HCT116 (cell line): ENCODE measurements at regions not wholly inside any gene's neighbourhood (a gene's known extent, or its start where the extent isn't known, plus 50 kb on each side); places are given as distances from the start of the nearest gene placed in this dataset.

Experiments used
- ATAC-seq: fragments of 200-7000 bp; cut with Tn5 transposase; 2 replicates; pipeline ENCODE4 v1.9.1; 2020; ENCODE audit warnings: mild to moderate bottlenecking, moderate library complexity
- BruUV-seq: library from RNA; stranded (reverse); fragments of 400-500 nt; replicated peaks from 2 replicates; lab custom pipeline; 2021; lab: Mats Ljungman, UMichigan
- CTCF ChIA-PET: fragments of 300-600 bp; sonication (Branson Sonifier 250); formaldehyde crosslinking; loops from one replicate; lab custom pipeline; 2021; ENCODE audit warnings: antibody characterized with exemption; lab: Charles Lee
- POLR2A ChIA-PET: fragments of 300-600, 350-600 bp; sonication (Branson Sonifier 250); formaldehyde crosslinking; loops from one replicate; lab custom pipeline; 2021; ENCODE audit warnings: antibody characterized with exemption; lab: Charles Lee
- RAD21 ChIA-PET, 2 experiments: fragments of 300-600 bp; sonication (Branson Sonifier 250); formaldehyde crosslinking; loops; one replicate each; lab custom pipeline; 2023; ENCODE audit warnings: low total read pairs in 2 of 2; ENCODE audit not compliant: uncharacterized antibody in 2 of 2, unreplicated experiment in 2 of 2, low non-redundant PET in 1 of 2; lab: Charles Lee
- DNase-seq: peaks from one replicate; pipeline ENCODE4 v3.0.0-alpha.2; 2010; ENCODE audit warnings: low read depth, low spot score
- H2AFZ ChIP-seq: fragments of 200-600 bp; shearing (Covaris generic), sonication (generic); 2 replicates; pipeline ENCODE4 v1.6.1; 2017; ENCODE audit warnings: low read depth, mixed run types, mixed read lengths, antibody characterized with exemption, low read length; ENCODE audit not compliant: poor library complexity, severe bottlenecking
- H3K27ac ChIP-seq: 2 replicates; pipeline ENCODE4 v1.5.1; 2012; ENCODE audit warnings: low read depth, low read length
- H3K27me3 ChIP-seq: fragments of 200-600 bp; sonication (generic); 2 replicates; pipeline ENCODE4 v1.6.1; 2016; ENCODE audit warnings: mixed run types, low read length, mixed read lengths; ENCODE audit not compliant: insufficient read depth
- H3K36me3 ChIP-seq, 2 experiments: fragments of 200-500 bp in 1 of 2; fragments of 200-600 bp in 1 of 2; sonication (Bioruptor generic) in 1 of 2; sonication (generic) in 1 of 2; 2 replicates each; pipeline versions ENCODE4 v1.5.1 to v1.6.1; 2014 to 2016; ENCODE audit warnings: low read length in 2 of 2, inconsistent platforms in 1 of 2, mixed read lengths in 1 of 2, mixed run types in 1 of 2; ENCODE audit not compliant: insufficient read depth in 2 of 2, control insufficient read depth in 1 of 2
- H3K4me1 ChIP-seq, 2 experiments: fragments of 200-600 bp in 1 of 2; sonication (generic) in 1 of 2; 2 replicates each; pipeline versions ENCODE4 v1.5.1 to v1.6.1; 2012 to 2017; ENCODE audit warnings: low read length in 2 of 2, inconsistent platforms in 1 of 2, mild to moderate bottlenecking in 1 of 2, mixed read lengths in 1 of 2, mixed run types in 1 of 2, moderate library complexity in 1 of 2; ENCODE audit not compliant: insufficient read depth in 2 of 2, control insufficient read depth in 1 of 2
- H3K4me2 ChIP-seq: fragments of 200-600 bp; sonication (generic); 2 replicates; pipeline ENCODE4 v1.6.1; 2017; ENCODE audit warnings: mixed run types, low read length, mixed read lengths
- H3K4me3 ChIP-seq, 2 experiments: fragments of 200-600 bp in 1 of 2; sonication (generic) in 1 of 2; replicated peaks in 1 of 2; 2 replicates each; pipeline ENCODE4 v1.5.1; 2011 to 2016; ENCODE audit warnings: low read length in 2 of 2, control low read depth in 1 of 2, low read depth in 1 of 2, mild to moderate bottlenecking in 1 of 2, mixed read lengths in 1 of 2, mixed run types in 1 of 2
- H3K79me2 ChIP-seq: fragments of 200-600 bp; sonication (generic); 2 replicates; pipeline ENCODE4 v1.6.1; 2017; ENCODE audit warnings: mild to moderate bottlenecking, mixed run types, low read length, moderate library complexity, mixed read lengths; ENCODE audit not compliant: insufficient read depth
- H3K9ac ChIP-seq: fragments of 200-600 bp; sonication (generic); 2 replicates; pipeline ENCODE4 v1.6.1; 2016; ENCODE audit warnings: low read length, mixed read lengths
- H3K9me2 ChIP-seq: fragments of 200-600 bp; sonication (generic), shearing (Covaris generic); 2 replicates; pipeline ENCODE4 v1.6.1; 2017; ENCODE audit warnings: mixed run types, mild to moderate bottlenecking, moderate library complexity; ENCODE audit not compliant: insufficient read depth
- H3K9me3 ChIP-seq, 2 experiments: fragments of 200-500 bp in 1 of 2; fragments of 200-600 bp in 1 of 2; sonication (Bioruptor generic) in 1 of 2; sonication (generic) in 1 of 2; 2 replicates each; pipeline ENCODE4 v1.6.1; 2014 to 2017; ENCODE audit warnings: low read length in 2 of 2, mixed read lengths in 2 of 2, inconsistent platforms in 1 of 2, low read depth in 1 of 2, mild to moderate bottlenecking in 1 of 2, mixed run types in 1 of 2, moderate library complexity in 1 of 2; ENCODE audit not compliant: control insufficient read depth in 1 of 2, insufficient read depth in 1 of 2
- H4K20me1 ChIP-seq: fragments of 200-600 bp; sonication (generic), shearing (Covaris generic); 2 replicates; pipeline ENCODE4 v1.6.1; 2017; ENCODE audit warnings: mixed run types, mild to moderate bottlenecking, moderate library complexity; ENCODE audit not compliant: insufficient read depth
- CBX3 ChIP-seq: IDR thresholded peaks from 2 replicates; pipeline ENCODE4 v1.6.1; 2012; ENCODE audit warnings: low read depth
- CEBPB ChIP-seq: IDR thresholded peaks from 2 replicates; pipeline ENCODE4 v1.6.1; 2012; ENCODE audit warnings: low read depth
- EGR1 ChIP-seq: IDR thresholded peaks from 2 replicates; pipeline ENCODE4 v1.6.1; 2012; ENCODE audit warnings: low read depth
- ELF1 ChIP-seq: IDR thresholded peaks from 2 replicates; pipeline ENCODE4 v1.6.1; 2012; ENCODE audit warnings: low read depth, borderline replicate concordance
- EZH2 ChIP-seq: fragments of 200-600 bp; sonication (generic); IDR thresholded peaks from 2 replicates; pipeline ENCODE4 v1.6.1; 2017; ENCODE audit warnings: antibody characterized with exemption, mixed run types
- EZH2phosphoT487 ChIP-seq: fragments of 200-600 bp; IDR thresholded peaks from 2 replicates; pipeline ENCODE4 v1.6.1; 2018; ENCODE audit warnings: antibody characterized with exemption, borderline replicate concordance
- FOSL1 ChIP-seq: IDR thresholded peaks from 2 replicates; pipeline ENCODE4 v1.6.1; 2012; ENCODE audit warnings: low read depth
- JUND ChIP-seq: IDR thresholded peaks from 2 replicates; pipeline ENCODE4 v1.6.1; 2012
- MAX ChIP-seq: IDR thresholded peaks from 2 replicates; pipeline ENCODE4 v1.6.1; 2012
- POLR2A ChIP-seq: IDR thresholded peaks from 2 replicates; pipeline ENCODE4 v1.7.0; 2011; ENCODE audit warnings: borderline replicate concordance; ENCODE audit not compliant: insufficient read depth, insufficient read length; ENCODE audit errors: extremely low read depth
- POLR2AphosphoS5 ChIP-seq: IDR thresholded peaks from 2 replicates; pipeline ENCODE4 v1.6.1; 2011; ENCODE audit warnings: mild to moderate bottlenecking, low read depth, low read length, moderate library complexity
- RAD21 ChIP-seq: IDR thresholded peaks from 2 replicates; pipeline ENCODE4 v1.6.1; 2012; ENCODE audit warnings: low read depth, mild to moderate bottlenecking
- SP1 ChIP-seq: IDR thresholded peaks from 2 replicates; pipeline ENCODE4 v1.6.1; 2012; ENCODE audit warnings: low read depth
- TCF7L2 ChIP-seq: IDR thresholded peaks from 2 replicates; pipeline ENCODE4 v1.7.0; 2011; ENCODE audit warnings: borderline replicate concordance, inconsistent platforms; ENCODE audit not compliant: insufficient read depth, insufficient read length; ENCODE audit errors: extremely low read depth
- ZNF274 ChIP-seq: fragments of 200-500 bp; sonication (Bioruptor generic); IDR thresholded peaks from 2 replicates; pipeline ENCODE4 v1.6.1; 2014; ENCODE audit warnings: mild to moderate bottlenecking, low read depth, low read length, inconsistent platforms
- intact Hi-C: fragments of 100-400 bp; cut with micrococcal nuclease; formaldehyde crosslinking; loops from 2 replicates; pipeline ENCODE4 v1.10.0; 2022
- TF ChIP-seq, protein P1 (sequence below), 3 experiments: fragments of 200-600 bp in 1 of 3; sonication (generic) in 1 of 3; IDR thresholded peaks in 2 of 3; conservative IDR thresholded peaks in 1 of 3; 2 replicates each; pipeline ENCODE4 v1.5.1; 2012 to 2017; ENCODE audit warnings: low read depth in 2 of 3, low read length in 2 of 3, antibody characterized with exemption in 1 of 3, borderline replicate concordance in 1 of 3, control low read depth in 1 of 3, mild to moderate bottlenecking in 1 of 3, mixed read lengths in 1 of 3, mixed run types in 1 of 3, moderate library complexity in 1 of 3; ENCODE audit not compliant: insufficient read depth in 1 of 3
- TF ChIP-seq, protein P2 (sequence below): IDR thresholded peaks from 2 replicates; pipeline ENCODE4 v1.6.1; 2012
- TF ChIP-seq, protein P3 (sequence below): IDR thresholded peaks from 2 replicates; pipeline ENCODE4 v1.6.1; 2012; ENCODE audit warnings: low read depth
- TF ChIP-seq, protein P4 (sequence below): IDR thresholded peaks from 2 replicates; pipeline ENCODE4 v1.6.1; 2011; ENCODE audit warnings: mild to moderate bottlenecking, low read length, moderate library complexity; ENCODE audit not compliant: insufficient replicate concordance; ENCODE audit errors: extremely low read depth

DNA sequence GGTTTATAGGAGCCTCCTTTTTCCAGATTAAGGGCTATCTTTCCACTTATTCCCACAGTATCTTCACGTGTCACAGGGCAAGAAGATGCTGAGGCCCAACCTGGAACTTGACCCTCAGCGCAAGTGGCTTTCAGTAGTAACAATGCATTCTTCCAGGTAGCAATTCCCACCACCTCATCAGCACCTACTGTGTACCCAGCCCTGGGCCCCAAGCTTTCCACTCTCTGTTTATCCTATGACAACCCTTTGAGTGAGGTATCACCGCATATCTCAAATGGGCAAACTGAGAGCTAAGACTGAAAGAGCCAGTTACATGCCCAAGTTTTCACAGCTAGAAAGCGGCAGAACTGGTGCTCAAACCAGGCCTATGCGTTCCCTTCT, 88.2 kb downstream of the CPN2 start:
- peaks cover 12% of the 10 kb centered on the region in 2 experiments; a peak in 2 of 4 replicates for H3K4me1 ChIP-seq
- DNase-seq (no peak), ATAC-seq (no peak)
- peaks cover 0 to 6% of the 10 kb centered on the region in 2 experiments; a peak in 1 of 4 replicates for H3K9me3 ChIP-seq
- H3K4me3 ChIP-seq, result no peak overlapping the region
- TF ChIP-seq EZH2 (no peak), SP1 (no peak), POLR2AphosphoS5 (no peak), RAD21 (no peak), ELF1 (no peak), POLR2A (no peak), EGR1 (no peak), CBX3 (no peak), MAX (no peak), CEBPB (no peak), JUND (no peak), FOSL1 (no peak), TCF7L2 (no peak), ZNF274 (no peak), EZH2phosphoT487 (no peak)
- TF ChIP-seq, protein P1, sequence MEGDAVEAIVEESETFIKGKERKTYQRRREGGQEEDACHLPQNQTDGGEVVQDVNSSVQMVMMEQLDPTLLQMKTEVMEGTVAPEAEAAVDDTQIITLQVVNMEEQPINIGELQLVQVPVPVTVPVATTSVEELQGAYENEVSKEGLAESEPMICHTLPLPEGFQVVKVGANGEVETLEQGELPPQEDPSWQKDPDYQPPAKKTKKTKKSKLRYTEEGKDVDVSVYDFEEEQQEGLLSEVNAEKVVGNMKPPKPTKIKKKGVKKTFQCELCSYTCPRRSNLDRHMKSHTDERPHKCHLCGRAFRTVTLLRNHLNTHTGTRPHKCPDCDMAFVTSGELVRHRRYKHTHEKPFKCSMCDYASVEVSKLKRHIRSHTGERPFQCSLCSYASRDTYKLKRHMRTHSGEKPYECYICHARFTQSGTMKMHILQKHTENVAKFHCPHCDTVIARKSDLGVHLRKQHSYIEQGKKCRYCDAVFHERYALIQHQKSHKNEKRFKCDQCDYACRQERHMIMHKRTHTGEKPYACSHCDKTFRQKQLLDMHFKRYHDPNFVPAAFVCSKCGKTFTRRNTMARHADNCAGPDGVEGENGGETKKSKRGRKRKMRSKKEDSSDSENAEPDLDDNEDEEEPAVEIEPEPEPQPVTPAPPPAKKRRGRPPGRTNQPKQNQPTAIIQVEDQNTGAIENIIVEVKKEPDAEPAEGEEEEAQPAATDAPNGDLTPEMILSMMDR (IDR thresholded peaks at IDR 0.05 in 2 of 3, conservative IDR thresholded peaks at IDR 0.05 in 1 of 3; ENCODE audit: borderline replicate concordance in 1 of 3, insufficient read depth in 1 of 3, low read depth in 2 of 3, low read length in 2 of 3), result no peak
- TF ChIP-seq, protein P2, sequence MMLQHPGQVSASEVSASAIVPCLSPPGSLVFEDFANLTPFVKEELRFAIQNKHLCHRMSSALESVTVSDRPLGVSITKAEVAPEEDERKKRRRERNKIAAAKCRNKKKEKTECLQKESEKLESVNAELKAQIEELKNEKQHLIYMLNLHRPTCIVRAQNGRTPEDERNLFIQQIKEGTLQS, result no peak
- TF ChIP-seq, protein P3, sequence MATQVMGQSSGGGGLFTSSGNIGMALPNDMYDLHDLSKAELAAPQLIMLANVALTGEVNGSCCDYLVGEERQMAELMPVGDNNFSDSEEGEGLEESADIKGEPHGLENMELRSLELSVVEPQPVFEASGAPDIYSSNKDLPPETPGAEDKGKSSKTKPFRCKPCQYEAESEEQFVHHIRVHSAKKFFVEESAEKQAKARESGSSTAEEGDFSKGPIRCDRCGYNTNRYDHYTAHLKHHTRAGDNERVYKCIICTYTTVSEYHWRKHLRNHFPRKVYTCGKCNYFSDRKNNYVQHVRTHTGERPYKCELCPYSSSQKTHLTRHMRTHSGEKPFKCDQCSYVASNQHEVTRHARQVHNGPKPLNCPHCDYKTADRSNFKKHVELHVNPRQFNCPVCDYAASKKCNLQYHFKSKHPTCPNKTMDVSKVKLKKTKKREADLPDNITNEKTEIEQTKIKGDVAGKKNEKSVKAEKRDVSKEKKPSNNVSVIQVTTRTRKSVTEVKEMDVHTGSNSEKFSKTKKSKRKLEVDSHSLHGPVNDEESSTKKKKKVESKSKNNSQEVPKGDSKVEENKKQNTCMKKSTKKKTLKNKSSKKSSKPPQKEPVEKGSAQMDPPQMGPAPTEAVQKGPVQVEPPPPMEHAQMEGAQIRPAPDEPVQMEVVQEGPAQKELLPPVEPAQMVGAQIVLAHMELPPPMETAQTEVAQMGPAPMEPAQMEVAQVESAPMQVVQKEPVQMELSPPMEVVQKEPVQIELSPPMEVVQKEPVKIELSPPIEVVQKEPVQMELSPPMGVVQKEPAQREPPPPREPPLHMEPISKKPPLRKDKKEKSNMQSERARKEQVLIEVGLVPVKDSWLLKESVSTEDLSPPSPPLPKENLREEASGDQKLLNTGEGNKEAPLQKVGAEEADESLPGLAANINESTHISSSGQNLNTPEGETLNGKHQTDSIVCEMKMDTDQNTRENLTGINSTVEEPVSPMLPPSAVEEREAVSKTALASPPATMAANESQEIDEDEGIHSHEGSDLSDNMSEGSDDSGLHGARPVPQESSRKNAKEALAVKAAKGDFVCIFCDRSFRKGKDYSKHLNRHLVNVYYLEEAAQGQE, result no peak
- TF ChIP-seq, protein P4, sequence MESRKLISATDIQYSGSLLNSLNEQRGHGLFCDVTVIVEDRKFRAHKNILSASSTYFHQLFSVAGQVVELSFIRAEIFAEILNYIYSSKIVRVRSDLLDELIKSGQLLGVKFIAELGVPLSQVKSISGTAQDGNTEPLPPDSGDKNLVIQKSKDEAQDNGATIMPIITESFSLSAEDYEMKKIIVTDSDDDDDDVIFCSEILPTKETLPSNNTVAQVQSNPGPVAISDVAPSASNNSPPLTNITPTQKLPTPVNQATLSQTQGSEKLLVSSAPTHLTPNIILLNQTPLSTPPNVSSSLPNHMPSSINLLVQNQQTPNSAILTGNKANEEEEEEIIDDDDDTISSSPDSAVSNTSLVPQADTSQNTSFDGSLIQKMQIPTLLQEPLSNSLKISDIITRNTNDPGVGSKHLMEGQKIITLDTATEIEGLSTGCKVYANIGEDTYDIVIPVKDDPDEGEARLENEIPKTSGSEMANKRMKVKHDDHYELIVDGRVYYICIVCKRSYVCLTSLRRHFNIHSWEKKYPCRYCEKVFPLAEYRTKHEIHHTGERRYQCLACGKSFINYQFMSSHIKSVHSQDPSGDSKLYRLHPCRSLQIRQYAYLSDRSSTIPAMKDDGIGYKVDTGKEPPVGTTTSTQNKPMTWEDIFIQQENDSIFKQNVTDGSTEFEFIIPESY, result no peak
- ChIA-PET POLR2A (no interaction called here), RAD21 (no interaction called here), CTCF (interaction anchor here (1.3 kb wide), 1 partner anchor 8 kb away, joined by 4 read pairs; no protein-coding TSS in a partner anchor)
- H3K4me2 ChIP-seq, result no peak overlapping the region
- no peaks in the 10 kb centered on the region for H3K79me2 ChIP-seq
- no peak overlapping the region for H2AFZ ChIP-seq
- H3K27me3 ChIP-seq, result no peaks in the 10 kb centered on the region
- no peaks in the 10 kb centered on the region for H3K9me2 ChIP-seq
- no peaks in the 10 kb centered on the region for H3K36me3 ChIP-seq
- no peaks in the 10 kb centered on the region for H4K20me1 ChIP-seq
- BruUV-seq, result no TSS peak
- intact Hi-C loops, result no loop called here
- H3K9ac ChIP-seq, result no peak overlapping the region
- no peak overlapping the region for H3K27ac ChIP-seq
